GM19240 (cell line): ENCODE measurements at regions not wholly inside any gene's neighbourhood (a gene's known extent, or its start where the extent isn't known, plus 50 kb on each side); places are given as distances from the start of the nearest gene placed in this dataset.

Experiments
- DNase-seq: peaks from one replicate; pipeline ENCODE4 v3.0.0; 2011; ENCODE audit warnings: low spot score; ENCODE audit not compliant: insufficient read length

GRCh38 chr12:118842866-118843265, 138.5 kb upstream of the SRRM4 start:
- no peak for DNase-seq

GRCh38 chr12:118846416-118846815, 134.9 kb upstream of the SRRM4 start:
- DNase-seq: no peak

GRCh38 chr12:118850244-118850825, 131.0 kb upstream of the SRRM4 start:
- peak; percentile 5 for DNase-seq

- DNase-seq: no peak
Observed at GRCh38 chr12:118851891-118852290, 129.4 kb upstream of the SRRM4 start.

GRCh38 chr12:118853634-118854033, 127.7 kb upstream of the SRRM4 start:
- no peak for DNase-seq

- DNase-seq: no peak
Observed at GRCh38 chr12:118855858-118856257, 125.5 kb upstream of the SRRM4 start.

- no peak for DNase-seq
Observed at GRCh38 chr12:118866346-118866745, 115.0 kb upstream of the SRRM4 start.

GRCh38 chr12:118870551-118870950, 110.8 kb upstream of the SRRM4 start:
- no peak for DNase-seq

GRCh38 chr12:118874698-118875548, 106.4 kb upstream of the SRRM4 start:
- no peak for DNase-seq

GRCh38 chr12:118880720-118881493, 100.4 kb upstream of the SRRM4 start:
- no peak for DNase-seq

GRCh38 chr12:118884226-118884625, 97.1 kb upstream of the SRRM4 start:
- DNase-seq: no peak

- DNase-seq: no peak
Observed at GRCh38 chr12:118900993-118901392, 80.3 kb upstream of the SRRM4 start.

- no peak for DNase-seq
Observed at GRCh38 chr12:118908811-118909210, 72.5 kb upstream of the SRRM4 start.

GRCh38 chr12:118912697-118913270, 68.6 kb upstream of the SRRM4 start:
- no peak for DNase-seq

- no peak for DNase-seq
Observed at GRCh38 chr12:118921761-118922160, 59.6 kb upstream of the SRRM4 start.

- no peak for DNase-seq
Observed at GRCh38 chr12:118922405-118922804, 58.9 kb upstream of the SRRM4 start.

GRCh38 chr12:118925407-118925806, 55.9 kb upstream of the SRRM4 start:
- DNase-seq: no peak

- DNase-seq: no peak
Observed at GRCh38 chr12:118925826-118926225, 55.5 kb upstream of the SRRM4 start.
